GM12865 (cell line): ENCODE measurements at regions not wholly inside any gene's neighbourhood (a gene's known extent, or its start where the extent isn't known, plus 50 kb on each side); places are given as distances from the start of the nearest gene placed in this dataset.
A peak's percentile ranks its signal among the peaks of the same experiment; 100 is the strongest.
"Not testable (repeated sequence)": the region's sequence is repeated elsewhere in the genome, so short reads cannot be mapped to it uniquely, and the experiment has no call there.

ENCODE experiments used
- DNase-seq: peaks from one replicate; pipeline ENCODE4 v3.0.0; 2010; ENCODE audit warnings: low read depth
- H3K4me3 ChIP-seq: 2 replicates; pipeline ENCODE4 v1.5.1; 2011; ENCODE audit warnings: mild to moderate bottlenecking, low read depth, low read length, control low read depth
- TF ChIP-seq, protein P1 (sequence below): IDR thresholded peaks from 2 replicates; pipeline ENCODE4 v1.5.1; 2011; ENCODE audit warnings: low read length, control low read depth, low read depth, inconsistent platforms; ENCODE audit not compliant: insufficient read depth; ENCODE audit errors: missing control alignments

- H3K4me3 ChIP-seq = no peak overlapping the region
- no peak for DNase-seq
- TF ChIP-seq, protein P1, sequence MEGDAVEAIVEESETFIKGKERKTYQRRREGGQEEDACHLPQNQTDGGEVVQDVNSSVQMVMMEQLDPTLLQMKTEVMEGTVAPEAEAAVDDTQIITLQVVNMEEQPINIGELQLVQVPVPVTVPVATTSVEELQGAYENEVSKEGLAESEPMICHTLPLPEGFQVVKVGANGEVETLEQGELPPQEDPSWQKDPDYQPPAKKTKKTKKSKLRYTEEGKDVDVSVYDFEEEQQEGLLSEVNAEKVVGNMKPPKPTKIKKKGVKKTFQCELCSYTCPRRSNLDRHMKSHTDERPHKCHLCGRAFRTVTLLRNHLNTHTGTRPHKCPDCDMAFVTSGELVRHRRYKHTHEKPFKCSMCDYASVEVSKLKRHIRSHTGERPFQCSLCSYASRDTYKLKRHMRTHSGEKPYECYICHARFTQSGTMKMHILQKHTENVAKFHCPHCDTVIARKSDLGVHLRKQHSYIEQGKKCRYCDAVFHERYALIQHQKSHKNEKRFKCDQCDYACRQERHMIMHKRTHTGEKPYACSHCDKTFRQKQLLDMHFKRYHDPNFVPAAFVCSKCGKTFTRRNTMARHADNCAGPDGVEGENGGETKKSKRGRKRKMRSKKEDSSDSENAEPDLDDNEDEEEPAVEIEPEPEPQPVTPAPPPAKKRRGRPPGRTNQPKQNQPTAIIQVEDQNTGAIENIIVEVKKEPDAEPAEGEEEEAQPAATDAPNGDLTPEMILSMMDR = no peak
Observed at GRCh38 chr14:34053666-34054065, 102.8 kb upstream of the EGLN3 start.

DNA sequence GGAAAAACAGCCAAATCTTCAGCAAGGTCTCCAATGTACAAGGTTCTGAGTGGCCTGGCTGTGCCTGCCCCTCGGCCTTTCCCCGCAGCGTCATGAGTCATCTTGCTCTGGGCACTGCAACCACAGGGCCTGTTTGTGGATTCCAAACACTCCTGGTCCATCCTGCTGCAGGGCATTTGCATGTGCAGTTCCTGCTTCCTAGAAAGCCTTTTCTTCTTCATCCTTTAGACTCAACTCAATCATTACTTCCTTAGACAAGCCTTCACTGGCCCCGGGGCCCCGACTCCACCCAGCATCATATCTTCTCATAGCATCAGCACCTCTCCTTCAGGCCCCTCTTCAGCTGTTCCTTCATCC lies 101.8 kb upstream of the EGLN3 start:
- H3K4me3 ChIP-seq = no peak overlapping the region
- DNase-seq = peak; percentile 9
- TF ChIP-seq, protein P1 = no peak

- TF ChIP-seq, protein P1 = no peak
- H3K4me3 ChIP-seq = no peak overlapping the region
- peak; percentile 56 for DNase-seq
Observed at GRCh38 chr14:34051966-34052657, 101.2 kb upstream of the EGLN3 start.

DNA sequence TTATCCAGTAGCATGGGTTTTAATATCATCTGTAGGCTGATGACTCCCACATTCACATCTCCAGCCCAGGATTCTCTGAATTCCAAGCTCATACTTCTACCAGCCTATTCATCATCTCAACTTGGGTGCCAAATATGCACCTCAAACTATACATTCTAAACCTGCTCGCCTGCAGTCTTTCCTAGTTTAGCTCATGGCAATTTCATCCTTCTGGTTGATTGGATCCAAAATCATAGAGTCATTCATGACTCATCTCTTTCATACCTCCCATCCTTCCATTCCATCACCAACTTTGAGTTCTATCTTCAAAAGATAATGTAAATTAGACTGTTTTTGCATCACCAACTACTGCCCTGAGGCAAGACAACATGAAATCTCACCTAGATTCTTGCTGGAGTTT lies 99.7 kb upstream of the EGLN3 start:
- DNase-seq = no peak
- TF ChIP-seq, protein P1 = no peak
- H3K4me3 ChIP-seq = no peak overlapping the region

DNA sequence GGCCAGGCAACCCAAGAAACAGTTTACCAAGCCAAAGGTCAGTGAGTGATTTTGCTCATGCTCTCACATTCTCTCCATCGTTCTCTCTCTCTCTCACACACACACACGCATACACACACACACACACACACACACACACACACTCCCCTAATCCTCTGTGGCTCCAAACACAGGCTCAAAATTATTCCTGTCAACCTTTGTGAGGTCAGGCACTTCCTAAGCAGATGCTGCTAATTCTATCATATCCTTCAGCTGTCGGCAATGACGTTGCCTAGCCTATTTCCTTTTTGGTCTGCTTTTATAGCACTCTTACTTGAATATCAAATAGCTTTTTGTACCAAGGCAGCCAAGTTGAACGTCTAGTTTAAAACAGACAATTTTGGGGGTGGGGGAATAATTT lies 98.9 kb upstream of the EGLN3 start:
- TF ChIP-seq, protein P1 = no peak
- H3K4me3 ChIP-seq = no peak overlapping the region
- no peak for DNase-seq

DNA sequence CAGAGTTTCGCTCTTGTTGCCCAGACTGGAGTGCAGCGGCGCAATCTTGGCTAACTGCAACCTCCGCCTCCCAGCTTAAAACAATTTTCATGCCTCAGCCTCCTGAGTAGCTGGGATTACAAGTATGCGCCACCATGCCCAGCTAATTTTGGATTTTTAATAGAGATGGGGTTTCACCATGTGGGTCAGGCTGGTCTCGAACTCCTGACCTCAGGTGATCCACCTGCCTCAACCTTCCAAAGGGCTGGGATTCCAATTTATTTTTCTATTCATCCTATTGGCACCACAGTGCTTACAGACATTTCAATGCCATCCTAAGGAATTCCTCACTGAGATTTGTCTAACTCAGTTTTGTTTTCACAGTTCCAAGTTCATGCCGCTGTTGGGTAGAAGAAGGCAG lies 98.3 kb upstream of the EGLN3 start:
- not testable (repeated sequence) for H3K4me3 ChIP-seq, DNase-seq

GRCh38 chr14:34046799-34047520 lies 96.1 kb upstream of the EGLN3 start:
- no peak overlapping the region for H3K4me3 ChIP-seq
- no peak for DNase-seq
- TF ChIP-seq, protein P1 = no peak
